ENCODE measurements at regions not wholly inside any gene's neighbourhood (a gene's known extent, or its start where the extent isn't known, plus 50 kb on each side); places are given as distances from the start of the nearest gene placed in this dataset.

GRCh38 chrX:80098038-80098437 lies 83.5 kb downstream of the TBX22 start:
- DNase-seq (ENCODE audit: low read depth in 4 of 4, low spot score in 3 of 4), result no peak

- DNase-seq (ENCODE audit: low read depth in 4 of 4, low spot score in 3 of 4), result no peak
These were observed 105.8 kb downstream of the TBX22 start for GRCh38 chrX:80120335-80120734.

GRCh38 chrX:80138938-80139337 lies 124.4 kb downstream of the TBX22 start:
- DNase-seq (ENCODE audit: low read depth in 4 of 4, low spot score in 3 of 4), result no peak

- no peak for DNase-seq (ENCODE audit: low read depth in 4 of 4, low spot score in 3 of 4)
These were observed 125.0 kb downstream of the TBX22 start for GRCh38 chrX:80139564-80139963.

- no peak for DNase-seq (ENCODE audit: low read depth in 4 of 4, low spot score in 3 of 4)
These were observed 156.0 kb downstream of the TBX22 start for GRCh38 chrX:80170581-80170980.

- no peak for DNase-seq (ENCODE audit: low read depth in 4 of 4, low spot score in 3 of 4)
These were observed 158.7 kb downstream of the TBX22 start for GRCh38 chrX:80173261-80173660.

GRCh38 chrX:80174925-80175574 lies 160.5 kb downstream of the TBX22 start:
- DNase-seq (ENCODE audit: low read depth in 4 of 4, low spot score in 3 of 4), result no peak

- DNase-seq (ENCODE audit: low read depth in 4 of 4, low spot score in 3 of 4), result no peak
These were observed 166.5 kb downstream of the TBX22 start for GRCh38 chrX:80181079-80181478.

- DNase-seq (ENCODE audit: low read depth in 4 of 4, low spot score in 3 of 4), result no peak
These were observed 170.3 kb downstream of the TBX22 start for GRCh38 chrX:80184854-80185253.

- no peak for DNase-seq (ENCODE audit: low read depth in 4 of 4, low spot score in 3 of 4)
These were observed 192.1 kb downstream of the TBX22 start for GRCh38 chrX:80206647-80207046.

GRCh38 chrX:80207327-80207726 lies 192.8 kb downstream of the TBX22 start:
- DNase-seq (ENCODE audit: low read depth in 4 of 4, low spot score in 3 of 4), result no peak

GRCh38 chrX:80216086-80216485 lies 201.5 kb downstream of the TBX22 start:
- no peak for DNase-seq (ENCODE audit: low read depth in 4 of 4, low spot score in 3 of 4)

GRCh38 chrX:80223982-80224579 lies 196.2 kb upstream of the TENT5D start:
- no peak for DNase-seq (ENCODE audit: low read depth in 4 of 4, low spot score in 3 of 4)

GRCh38 chrX:80229626-80230025 lies 190.6 kb upstream of the TENT5D start:
- no peak for DNase-seq (ENCODE audit: low read depth in 4 of 4, low spot score in 3 of 4)

- DNase-seq (ENCODE audit: low read depth in 4 of 4, low spot score in 3 of 4), result no peak
These were observed 183.2 kb upstream of the TENT5D start for GRCh38 chrX:80237072-80237471.

- DNase-seq (ENCODE audit: low read depth in 4 of 4, low spot score in 3 of 4), result no peak
These were observed 174.0 kb upstream of the TENT5D start for GRCh38 chrX:80246271-80246670.

GRCh38 chrX:80266287-80266686 lies 154.0 kb upstream of the TENT5D start:
- no peak for DNase-seq (ENCODE audit: low read depth in 4 of 4, low spot score in 3 of 4)

- DNase-seq (ENCODE audit: low read depth in 4 of 4, low spot score in 3 of 4), result no peak
These were observed 153.3 kb upstream of the TENT5D start for GRCh38 chrX:80266979-80267378.

GRCh38 chrX:80267790-80268189 lies 152.5 kb upstream of the TENT5D start:
- no peak for DNase-seq (ENCODE audit: low read depth in 4 of 4, low spot score in 3 of 4)

GRCh38 chrX:80282535-80282934 lies 137.7 kb upstream of the TENT5D start:
- DNase-seq (ENCODE audit: low read depth in 4 of 4, low spot score in 3 of 4), result no peak

GRCh38 chrX:80285131-80285773 lies 135.0 kb upstream of the TENT5D start:
- peak in 3 of 4 donors; percentile 1 to 12 (median 5) for DNase-seq (ENCODE audit: low read depth in 4 of 4, low spot score in 3 of 4)

- no peak for DNase-seq (ENCODE audit: low read depth in 4 of 4, low spot score in 3 of 4)
These were observed 129.4 kb upstream of the TENT5D start for GRCh38 chrX:80290834-80291233.

All from right renal pelvis (tissue), 4 donors.